Suppressor macrophage (primary cell): ENCODE measurements at regions not wholly inside any gene's neighbourhood (a gene's known extent, or its start where the extent isn't known, plus 50 kb on each side); places are given as distances from the start of the nearest gene placed in this dataset.

ENCODE experiments used
- DNase-seq, 4 experiments: peaks; one replicate each; pipeline ENCODE4 v3.0.0-alpha.2; 2020 to 2022

- DNase-seq, result no peak
Observed at GRCh38 chrX:67480789-67481188, 63.0 kb upstream of the AR start.
